Heart left ventricle (tissue), 13 donors: ENCODE measurements at regions not wholly inside any gene's neighbourhood (a gene's known extent, or its start where the extent isn't known, plus 50 kb on each side); places are given as distances from the start of the nearest gene placed in this dataset.

ENCODE experiments used
- CTCF ChIP-seq, 12 donors: fragments of 200-600 bp; sonication (generic) in 4 of 12; IDR thresholded peaks; one replicate each; pipeline versions ENCODE4 v1.5.0 to v1.8.0; 2018 to 2022; ENCODE audit warnings: antibody characterized with exemption in 12 of 12, mild to moderate bottlenecking in 5 of 12
- POLR2A ChIP-seq, 2 donors: fragments of 450-650 bp; IDR thresholded peaks; one replicate each; pipeline ENCODE4 v1.6.1; 2017; ENCODE audit warnings: antibody characterized with exemption in 2 of 2, mild to moderate bottlenecking in 2 of 2, moderate library complexity in 2 of 2
- donor health status: ischemic (EF 13 %, LVEDD 7.1; RV severe dilation, severe dysfunction).
- donor health status: DM: no; HTN: yes; CAD: no.
- donor health status: DM: no; HTN: no; CAD: no.
- donor health status: ischemic (EF 25% LVEDD 6.9; RV normal size, moderate dysfunction).
- donor health status: ischemic (EF 25% LVEDD 5.7; RV mildly dilated, moderate dysfunction).
- donor health status: ischemic (EF 35%, LVEDD 5.7; RV mildly dilated, moderate dysfunction).
- donor health status: nonischemic (EF 11% LVEDD 7.7; RV severe dilation, severe dysfunction).
- donor health status: DM: yes; HTN: yes; CAD: no.
- donor health status: PGD.
- donor health status: ischemic (EF 29% LVEDD 5.4; RV normal size, mild dysfunction).
- donor health status: nonischemic (EF 23%, LVEDD 6.1; RV moderate dilation, normal function).

DNA sequence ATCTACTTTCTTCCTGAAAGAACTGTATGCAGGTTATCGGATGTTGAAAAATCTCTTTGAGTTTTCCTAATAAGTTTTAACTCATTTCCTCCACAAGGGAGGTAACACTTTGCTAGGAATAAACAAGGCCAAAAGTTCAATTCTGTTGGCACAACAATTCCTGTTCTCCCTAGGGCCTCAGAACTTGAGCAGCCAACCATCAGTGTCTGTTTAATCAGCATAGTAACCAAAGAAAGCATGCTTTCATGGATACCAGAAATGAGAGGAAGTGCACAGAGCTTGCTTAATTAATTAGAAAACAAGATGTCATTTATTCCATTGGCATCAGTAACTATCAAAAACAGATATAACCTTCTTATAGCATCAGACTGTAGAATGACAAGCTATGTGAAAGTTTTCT lies 503.2 kb upstream of the CNTNAP5 start:
- TF ChIP-seq CTCF (IDR thresholded peaks at IDR 0.05) (no peak), POLR2A (IDR thresholded peaks at IDR 0.05) (no peak)
